H9 (cell line): ENCODE measurements at regions not wholly inside any gene's neighbourhood (a gene's known extent, or its start where the extent isn't known, plus 50 kb on each side); places are given as distances from the start of the nearest gene placed in this dataset.

Experiments
- DNase-seq: peaks from one replicate; pipeline ENCODE4 v3.0.0-alpha.2; 2017
- H2AFZ ChIP-seq: one replicate; pipeline ENCODE4 v1.6.1; 2013; ENCODE audit warnings: mild to moderate bottlenecking, low read length, control low read depth, moderate library complexity
- H2AK5ac ChIP-seq: 2 replicates; pipeline ENCODE4 v1.6.1; 2013; ENCODE audit warnings: low read length, control low read depth, mixed read lengths; ENCODE audit not compliant: insufficient read length
- H2BK120ac ChIP-seq: one replicate; pipeline ENCODE4 v1.6.1; 2013; ENCODE audit warnings: low read depth, mild to moderate bottlenecking, low read length, control low read depth, inconsistent platforms; ENCODE audit not compliant: poor library complexity, severe bottlenecking
- H2BK12ac ChIP-seq: 2 replicates; pipeline ENCODE4 v1.6.1; 2013; ENCODE audit warnings: low read length, control low read depth, mixed read lengths, low read depth; ENCODE audit not compliant: insufficient read length
- H2BK15ac ChIP-seq: 2 replicates; pipeline ENCODE4 v1.6.1; 2013; ENCODE audit warnings: low read depth, low read length, control low read depth
- H2BK20ac ChIP-seq: one replicate; pipeline ENCODE4 v1.6.1; 2013; ENCODE audit warnings: low read depth, mild to moderate bottlenecking, low read length, control low read depth, inconsistent platforms; ENCODE audit not compliant: poor library complexity, severe bottlenecking
- H2BK5ac ChIP-seq: 2 replicates; pipeline ENCODE4 v1.6.1; 2013; ENCODE audit warnings: low read length, control low read depth, mixed read lengths; ENCODE audit not compliant: insufficient read length
- H3K14ac ChIP-seq: 2 replicates; pipeline ENCODE4 v1.6.1; 2013; ENCODE audit warnings: low read length, control low read depth; ENCODE audit not compliant: insufficient read depth
- H3K18ac ChIP-seq: 2 replicates; pipeline ENCODE4 v1.6.1; 2013; ENCODE audit warnings: low read depth, mild to moderate bottlenecking, mixed read lengths, low read length, control low read depth; ENCODE audit not compliant: insufficient read length
- H3K23ac ChIP-seq: 2 replicates; pipeline ENCODE4 v1.6.1; 2013; ENCODE audit warnings: low read length, control low read depth, mixed read lengths, low read depth; ENCODE audit not compliant: insufficient read length
- H3K23me2 ChIP-seq: 2 replicates; pipeline ENCODE4 v1.6.1; 2013; ENCODE audit warnings: low read depth, mild to moderate bottlenecking, mixed read lengths, low read length, control low read depth; ENCODE audit not compliant: insufficient read length, poor library complexity, severe bottlenecking
- H3K27ac ChIP-seq: 2 replicates; pipeline ENCODE4 v1.5.1; 2013; ENCODE audit warnings: low read length, control low read depth, mixed read lengths, low read depth; ENCODE audit not compliant: insufficient read length
- H3K27me3 ChIP-seq: 2 replicates; pipeline ENCODE4 v1.6.1; 2013; ENCODE audit warnings: low read length, control low read depth, inconsistent platforms; ENCODE audit not compliant: insufficient read depth
- H3K4ac ChIP-seq: 2 replicates; pipeline ENCODE4 v1.6.1; 2013; ENCODE audit warnings: low read depth, mild to moderate bottlenecking, control low read depth, inconsistent platforms, low read length, moderate library complexity
- H3K4me1 ChIP-seq: 2 replicates; pipeline ENCODE4 v1.6.1; 2013; ENCODE audit warnings: low read length, control low read depth, inconsistent platforms; ENCODE audit not compliant: insufficient read depth
- H3K4me2 ChIP-seq: 2 replicates; pipeline ENCODE4 v1.6.1; 2013; ENCODE audit warnings: low read length, control low read depth, mixed read lengths; ENCODE audit not compliant: insufficient read length, insufficient read depth
- H3K56ac ChIP-seq: 2 replicates; pipeline ENCODE4 v1.6.1; 2013; ENCODE audit warnings: low read depth, mild to moderate bottlenecking, mixed read lengths, low read length, control low read depth; ENCODE audit not compliant: insufficient read length
- H3K79me1 ChIP-seq: 2 replicates; pipeline ENCODE4 v1.6.1; 2013; ENCODE audit warnings: low read depth, mild to moderate bottlenecking, moderate library complexity, low read length, control low read depth, inconsistent platforms; ENCODE audit not compliant: insufficient read depth, poor library complexity, severe bottlenecking
- H3K79me2 ChIP-seq: 2 replicates; pipeline ENCODE4 v1.6.1; 2013; ENCODE audit warnings: low read length, control low read depth, inconsistent platforms; ENCODE audit not compliant: insufficient read depth
- H3K9ac ChIP-seq: 2 replicates; pipeline ENCODE4 v1.6.1; 2013; ENCODE audit warnings: low read length, control low read depth, mixed read lengths; ENCODE audit not compliant: insufficient read length; ENCODE audit errors: extremely low read depth
- H3K9me3 ChIP-seq: one replicate; pipeline ENCODE4 v1.6.1; 2013; ENCODE audit warnings: low read depth, low read length, inconsistent platforms; ENCODE audit not compliant: control insufficient read depth
- H3T11ph ChIP-seq: one replicate; pipeline ENCODE4 v1.6.1; 2013; ENCODE audit warnings: mild to moderate bottlenecking, low read length, control low read depth, inconsistent platforms
- H4K20me1 ChIP-seq: one replicate; pipeline ENCODE4 v1.6.1; 2013; ENCODE audit not compliant: control insufficient read depth, insufficient read length, insufficient read depth
- H4K5ac ChIP-seq: 2 replicates; pipeline ENCODE4 v1.6.1; 2013; ENCODE audit warnings: low read depth, mild to moderate bottlenecking, mixed read lengths, low read length, control low read depth; ENCODE audit not compliant: insufficient read length
- H4K8ac ChIP-seq: replicated peaks from 2 replicates; pipeline ENCODE4 v1.6.1; 2013; ENCODE audit warnings: low read length, control low read depth, mixed read lengths, low read depth; ENCODE audit not compliant: insufficient read length
- H4K91ac ChIP-seq: 2 replicates; pipeline ENCODE4 v1.6.1; 2013; ENCODE audit warnings: low read depth, mild to moderate bottlenecking, moderate library complexity, mixed read lengths, low read length, control low read depth; ENCODE audit not compliant: insufficient read length
- H3K27ac Mint-ChIP-seq, 3 experiments: 2 replicates in 2 of 3; 3 replicates in 1 of 3; pipeline ENCODE4 v1.8.0; 2020 to 2021; ENCODE audit warnings: mixed read lengths in 3 of 3, mild to moderate bottlenecking in 1 of 3, moderate library complexity in 1 of 3
- H3K27me3 Mint-ChIP-seq: 2 replicates; pipeline ENCODE4 v1.8.0; 2021; ENCODE audit warnings: low read depth, mild to moderate bottlenecking, moderate library complexity, mixed read lengths
- H3K36me3 Mint-ChIP-seq, 3 experiments: 2 replicates in 2 of 3; 3 replicates in 1 of 3; pipeline ENCODE4 v1.8.0; 2020 to 2021; ENCODE audit warnings: low read depth in 3 of 3, mixed read lengths in 3 of 3; ENCODE audit not compliant: insufficient read depth in 1 of 3
- H3K4me1 Mint-ChIP-seq, 2 experiments: 2 replicates each; pipeline ENCODE4 v1.8.0; 2020; ENCODE audit warnings: mixed read lengths in 2 of 2
- H3K4me3 Mint-ChIP-seq, 2 experiments: 2 replicates in 1 of 2; 3 replicates in 1 of 2; pipeline ENCODE4 v1.8.0; 2020 to 2021; ENCODE audit warnings: mild to moderate bottlenecking in 2 of 2, mixed read lengths in 2 of 2, moderate library complexity in 1 of 2
- H3K9me3 Mint-ChIP-seq, 2 experiments: 2 replicates in 1 of 2; 3 replicates in 1 of 2; pipeline ENCODE4 v1.8.0; 2020; ENCODE audit warnings: mild to moderate bottlenecking in 2 of 2, mixed read lengths in 2 of 2, moderate library complexity in 1 of 2
- CTCF ChIP-seq: fragments of 200-600 bp; sonication (generic); conservative IDR thresholded peaks from 3 replicates; pipeline ENCODE4 v1.8.0; 2021; ENCODE audit warnings: antibody characterized with exemption, mild to moderate bottlenecking
- WGBS: extraction: QIAGEN DNeasy Blood & Tissue Kit; methylation state at CpG from one replicate; pipeline ENCODE4 v1.1.7; 2013; ENCODE audit warnings: missing lambda C conversion rate, low lambda C conversion rate, mixed read lengths; ENCODE audit not compliant: insufficient read length; ENCODE audit errors: extremely low coverage; 5-methylcytosine and 5-hydroxymethylcytosine counted together

GRCh38 chr12:24268663-24269186 is 319.3 kb upstream of the SOX5 start:
- TF ChIP-seq CTCF, result no peak; the same call in 2 of the 3 replicates
- no peaks in the 10 kb centered on the region for H3K79me1 ChIP-seq
- Mint-ChIP-seq H3K4me3 (no peak overlapping the region), H3K4me1 (no peaks in the 10 kb centered on the region), H3K27ac (no peak overlapping the region), H3K36me3 (no peaks in the 10 kb centered on the region), H3K27me3 (no peaks in the 10 kb centered on the region), H3K9me3 (no peaks in the 10 kb centered on the region)
- no peak overlapping the region for H2BK15ac ChIP-seq
- no peak overlapping the region for H3K23ac ChIP-seq
- H2BK12ac ChIP-seq, result no peak overlapping the region
- H4K5ac ChIP-seq, result no peak overlapping the region
- no peaks in the 10 kb centered on the region for H3K23me2 ChIP-seq
- H2BK20ac ChIP-seq, result no peak overlapping the region
- H3T11ph ChIP-seq, result no peak overlapping the region
- H3K27ac ChIP-seq, result no peak overlapping the region
- DNase-seq, result no peak
- H4K8ac ChIP-seq, result no peak overlapping the region
- no peak overlapping the region for H2AK5ac ChIP-seq
- H3K4me2 ChIP-seq, result no peak overlapping the region
- WGBS, result no CpG with 5 or more reads among the region's 1 CpG
- H2BK5ac ChIP-seq, result no peak overlapping the region
- no peaks in the 10 kb centered on the region for H3K79me2 ChIP-seq
- no peaks in the 10 kb centered on the region for H3K9me3 ChIP-seq
- H2BK120ac ChIP-seq, result no peak overlapping the region
- no peak overlapping the region for H3K18ac ChIP-seq
- H4K20me1 ChIP-seq, result no peaks in the 10 kb centered on the region
- H3K27me3 ChIP-seq, result no peaks in the 10 kb centered on the region
- H3K56ac ChIP-seq, result no peak overlapping the region
- H3K4ac ChIP-seq, result no peak overlapping the region
- H3K4me1 ChIP-seq, result no peaks in the 10 kb centered on the region
- H4K91ac ChIP-seq, result no peak overlapping the region
- no peak overlapping the region for H3K9ac ChIP-seq
- no peak overlapping the region for H2AFZ ChIP-seq
- no peak overlapping the region for H3K14ac ChIP-seq
